ENCODE measurements at regions not wholly inside any gene's neighbourhood (a gene's known extent, or its start where the extent isn't known, plus 50 kb on each side); places are given as distances from the start of the nearest gene placed in this dataset.

DNA sequence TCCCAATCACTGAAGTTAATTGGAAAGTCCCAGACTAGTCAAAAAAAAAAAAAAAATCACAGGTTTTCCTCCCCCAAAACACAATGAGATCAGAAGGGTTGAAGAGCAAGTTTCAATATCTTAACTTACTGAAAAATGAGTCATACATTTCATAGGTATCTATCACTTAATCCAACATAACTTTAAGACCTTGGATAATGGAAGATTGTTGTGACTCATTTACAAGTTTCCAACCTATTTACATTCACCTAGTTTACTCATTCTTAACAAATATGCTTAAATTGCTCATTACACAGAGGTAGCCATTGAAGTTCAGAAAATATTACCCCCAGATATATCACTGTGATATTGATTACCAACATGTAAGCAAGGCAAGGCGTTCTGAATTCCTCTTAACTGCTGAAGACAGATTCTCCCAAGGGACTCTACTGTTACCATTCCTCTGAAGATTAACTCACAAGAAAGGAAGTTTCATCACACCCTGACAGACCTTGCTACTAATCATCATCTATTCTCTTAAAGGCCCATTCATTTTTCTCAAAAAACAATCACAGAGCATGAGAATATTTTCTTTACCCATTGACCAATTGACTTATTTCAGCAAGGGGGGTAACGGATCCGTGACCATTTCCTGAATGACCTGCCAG, 563.8 kb downstream of the TLE1 start:
- TF ChIP-seq POLR2A (IDR thresholded peaks at IDR 0.05; ENCODE audit: extremely low read depth, insufficient read length) (no peak), CTCF (IDR thresholded peaks at IDR 0.05; ENCODE audit: low read depth, low read length) (no peak), MYC (IDR thresholded peaks at IDR 0.05; ENCODE audit: low read depth, low read length) (no peak)
- TF ChIP-seq, protein P1, sequence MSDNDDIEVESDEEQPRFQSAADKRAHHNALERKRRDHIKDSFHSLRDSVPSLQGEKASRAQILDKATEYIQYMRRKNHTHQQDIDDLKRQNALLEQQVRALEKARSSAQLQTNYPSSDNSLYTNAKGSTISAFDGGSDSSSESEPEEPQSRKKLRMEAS (IDR thresholded peaks at IDR 0.05; ENCODE audit: low read depth, low read length): no peak
